Hepatocyte (in vitro differentiated cells): ENCODE measurements at regions not wholly inside any gene's neighbourhood (a gene's known extent, or its start where the extent isn't known, plus 50 kb on each side); places are given as distances from the start of the nearest gene placed in this dataset.

Experiments used
- EZH2 ChIP-seq: fragments of 200-600 bp; sonication (generic); IDR thresholded peaks from 2 replicates; pipeline ENCODE4 v1.6.1; 2016; ENCODE audit warnings: antibody characterized with exemption, mild to moderate bottlenecking, borderline replicate concordance
- TF ChIP-seq, protein P1 (sequence below): fragments of 200-600 bp; sonication (generic); IDR thresholded peaks from 2 replicates; pipeline ENCODE4 v1.5.1; 2016; ENCODE audit warnings: antibody characterized with exemption, mild to moderate bottlenecking; ENCODE audit not compliant: poor library complexity

DNA sequence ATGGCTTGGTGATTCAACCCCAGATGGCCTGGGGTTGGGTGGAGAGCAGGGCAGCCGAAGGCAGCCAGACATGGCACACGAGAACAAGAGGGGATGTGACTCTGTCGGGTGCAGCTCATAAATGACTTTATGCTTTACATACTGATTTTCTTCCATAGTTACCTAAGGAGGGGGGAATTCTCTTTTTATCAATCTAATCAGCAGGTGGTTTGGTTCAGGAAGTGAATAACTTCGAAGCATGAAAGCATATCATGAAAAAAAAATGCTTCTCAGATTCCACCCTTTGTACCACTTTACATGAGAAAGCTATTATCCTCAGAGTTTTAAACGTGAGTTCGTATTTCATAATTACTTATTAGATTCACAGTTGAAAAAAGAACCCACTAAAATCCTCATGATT is 908.9 kb upstream of the LCORL start:
- no peak for TF ChIP-seq EZH2
- TF ChIP-seq, protein P1, sequence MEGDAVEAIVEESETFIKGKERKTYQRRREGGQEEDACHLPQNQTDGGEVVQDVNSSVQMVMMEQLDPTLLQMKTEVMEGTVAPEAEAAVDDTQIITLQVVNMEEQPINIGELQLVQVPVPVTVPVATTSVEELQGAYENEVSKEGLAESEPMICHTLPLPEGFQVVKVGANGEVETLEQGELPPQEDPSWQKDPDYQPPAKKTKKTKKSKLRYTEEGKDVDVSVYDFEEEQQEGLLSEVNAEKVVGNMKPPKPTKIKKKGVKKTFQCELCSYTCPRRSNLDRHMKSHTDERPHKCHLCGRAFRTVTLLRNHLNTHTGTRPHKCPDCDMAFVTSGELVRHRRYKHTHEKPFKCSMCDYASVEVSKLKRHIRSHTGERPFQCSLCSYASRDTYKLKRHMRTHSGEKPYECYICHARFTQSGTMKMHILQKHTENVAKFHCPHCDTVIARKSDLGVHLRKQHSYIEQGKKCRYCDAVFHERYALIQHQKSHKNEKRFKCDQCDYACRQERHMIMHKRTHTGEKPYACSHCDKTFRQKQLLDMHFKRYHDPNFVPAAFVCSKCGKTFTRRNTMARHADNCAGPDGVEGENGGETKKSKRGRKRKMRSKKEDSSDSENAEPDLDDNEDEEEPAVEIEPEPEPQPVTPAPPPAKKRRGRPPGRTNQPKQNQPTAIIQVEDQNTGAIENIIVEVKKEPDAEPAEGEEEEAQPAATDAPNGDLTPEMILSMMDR: no peak
